GM12875 (cell line): ENCODE measurements at regions not wholly inside any gene's neighbourhood (a gene's known extent, or its start where the extent isn't known, plus 50 kb on each side); places are given as distances from the start of the nearest gene placed in this dataset.

ENCODE experiments used
- H3K4me3 ChIP-seq: one replicate; pipeline ENCODE4 v1.5.1; 2011; ENCODE audit warnings: low read depth, low read length, control low read depth
- TF ChIP-seq, protein P1 (sequence below): IDR thresholded peaks from 2 replicates; pipeline ENCODE4 v1.5.1; 2011; ENCODE audit warnings: low read depth, mild to moderate bottlenecking, control low read depth, inconsistent platforms, low read length, moderate library complexity, borderline replicate concordance; ENCODE audit not compliant: insufficient read depth

GRCh38 chr18:39199231-39199855, 1633.7 kb upstream of the CELF4 start:
- H3K4me3 ChIP-seq = no peak overlapping the region
- TF ChIP-seq, protein P1, sequence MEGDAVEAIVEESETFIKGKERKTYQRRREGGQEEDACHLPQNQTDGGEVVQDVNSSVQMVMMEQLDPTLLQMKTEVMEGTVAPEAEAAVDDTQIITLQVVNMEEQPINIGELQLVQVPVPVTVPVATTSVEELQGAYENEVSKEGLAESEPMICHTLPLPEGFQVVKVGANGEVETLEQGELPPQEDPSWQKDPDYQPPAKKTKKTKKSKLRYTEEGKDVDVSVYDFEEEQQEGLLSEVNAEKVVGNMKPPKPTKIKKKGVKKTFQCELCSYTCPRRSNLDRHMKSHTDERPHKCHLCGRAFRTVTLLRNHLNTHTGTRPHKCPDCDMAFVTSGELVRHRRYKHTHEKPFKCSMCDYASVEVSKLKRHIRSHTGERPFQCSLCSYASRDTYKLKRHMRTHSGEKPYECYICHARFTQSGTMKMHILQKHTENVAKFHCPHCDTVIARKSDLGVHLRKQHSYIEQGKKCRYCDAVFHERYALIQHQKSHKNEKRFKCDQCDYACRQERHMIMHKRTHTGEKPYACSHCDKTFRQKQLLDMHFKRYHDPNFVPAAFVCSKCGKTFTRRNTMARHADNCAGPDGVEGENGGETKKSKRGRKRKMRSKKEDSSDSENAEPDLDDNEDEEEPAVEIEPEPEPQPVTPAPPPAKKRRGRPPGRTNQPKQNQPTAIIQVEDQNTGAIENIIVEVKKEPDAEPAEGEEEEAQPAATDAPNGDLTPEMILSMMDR = no peak

- no peak overlapping the region for H3K4me3 ChIP-seq
- TF ChIP-seq, protein P1 = no peak
Measured at GRCh38 chr18:39198376-39198775, 1632.8 kb upstream of the CELF4 start.

DNA sequence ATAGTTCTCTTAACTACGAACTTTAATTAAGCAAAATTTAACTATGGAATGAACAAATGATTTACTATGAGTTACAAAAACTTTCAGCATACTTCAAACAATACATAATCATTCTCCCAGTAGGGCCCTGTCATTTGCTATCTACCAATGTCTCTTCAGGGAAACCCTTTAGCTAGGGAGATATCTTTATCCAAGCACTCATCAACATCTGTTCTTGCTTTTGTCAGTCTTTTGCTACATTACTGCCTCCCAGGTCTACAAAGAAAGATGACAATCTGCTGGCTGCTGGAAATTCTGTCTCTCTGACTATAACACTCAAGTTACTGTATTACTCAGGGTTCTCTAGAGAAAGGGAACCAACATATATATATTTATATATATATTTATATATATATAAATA, 1626.3 kb upstream of the CELF4 start:
- TF ChIP-seq, protein P1 = no peak
- no peak overlapping the region for H3K4me3 ChIP-seq

- TF ChIP-seq, protein P1 = no peak
- H3K4me3 ChIP-seq = no peak overlapping the region
Measured at GRCh38 chr18:39191058-39191457, 1625.5 kb upstream of the CELF4 start.

DNA sequence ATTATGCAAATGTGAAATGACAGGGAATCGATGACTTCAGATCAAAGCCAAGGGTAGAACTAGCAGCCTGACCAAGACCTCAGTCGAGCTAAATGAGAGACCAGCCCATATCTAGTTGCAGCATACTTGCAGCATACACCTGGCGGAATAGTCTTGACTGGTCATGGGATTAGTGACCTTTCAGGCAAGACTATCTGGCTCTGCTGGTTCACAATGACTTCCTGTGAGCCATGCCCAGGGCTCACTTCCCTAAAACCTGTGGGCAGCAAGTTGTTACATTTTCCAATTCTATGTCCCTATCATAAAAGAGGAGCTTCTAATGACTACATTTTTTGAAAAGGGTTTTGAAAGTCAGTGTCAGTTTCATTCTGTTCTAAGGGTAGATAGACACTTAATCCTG, 1624.9 kb upstream of the CELF4 start:
- TF ChIP-seq, protein P1 = no peak
- H3K4me3 ChIP-seq = no peak overlapping the region

- TF ChIP-seq, protein P1 = no peak
- no peak overlapping the region for H3K4me3 ChIP-seq
Measured at GRCh38 chr18:39188278-39188677, 1622.7 kb upstream of the CELF4 start.

DNA sequence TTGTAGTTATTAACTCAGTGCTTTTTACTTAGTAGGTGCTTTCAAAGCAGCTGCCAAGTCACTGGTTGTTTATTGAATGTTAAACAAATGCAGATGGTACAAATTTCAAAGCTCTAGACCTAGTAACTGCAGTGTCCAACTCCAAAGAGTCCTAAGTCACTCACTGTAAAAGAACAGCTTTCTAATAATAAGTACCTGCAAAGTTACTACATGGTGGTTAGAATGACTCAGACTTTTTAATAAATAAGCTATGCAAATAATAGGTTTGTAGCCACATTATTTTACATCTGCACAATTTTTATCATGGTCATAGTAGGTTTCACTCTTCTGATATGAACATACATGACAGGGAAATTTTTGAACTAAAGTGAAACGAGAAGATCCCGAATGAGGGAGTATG, 1620.4 kb upstream of the CELF4 start:
- TF ChIP-seq, protein P1 = no peak
- no peak overlapping the region for H3K4me3 ChIP-seq
